Hematopoietic multipotent progenitor cell treated with erythropoietin and hydrocortisone succinate and interleukin-3 and kit ligand, for 4 days (in vitro differentiated cells): ENCODE measurements at regions not wholly inside any gene's neighbourhood (a gene's known extent, or its start where the extent isn't known, plus 50 kb on each side); places are given as distances from the start of the nearest gene placed in this dataset.
"Not testable (repeated sequence)": the region's sequence is repeated elsewhere in the genome, so short reads cannot be mapped to it uniquely, and the experiment has no call there.

Source experiments
- DNase-seq: peaks from one replicate; pipeline ENCODE4 v3.0.0-alpha.2; 2015

GRCh38 chr19:23597661-23598060 lies 89.4 kb downstream of the ZNF675 start:
- DNase-seq: no peak

DNA sequence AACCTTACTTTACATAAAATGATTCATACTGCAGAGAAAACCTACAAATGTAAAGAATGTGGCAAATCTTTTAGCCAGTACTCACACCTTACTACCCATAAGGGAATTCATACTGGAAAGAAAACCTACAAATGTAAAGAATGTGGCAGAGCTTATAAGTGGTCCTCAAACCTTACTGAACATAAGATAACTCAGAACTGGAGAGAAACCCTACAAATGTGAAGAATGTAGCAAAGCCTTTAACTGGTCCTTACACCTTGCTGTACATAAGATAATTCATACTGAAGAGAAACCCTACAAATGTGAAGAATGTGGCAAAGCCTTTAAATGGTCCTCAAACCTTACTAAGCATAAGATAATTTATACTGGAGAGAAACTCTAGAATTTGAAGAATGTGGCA lies 90.1 kb downstream of the ZNF675 start:
- no peak for DNase-seq

- DNase-seq: not testable (repeated sequence)
Observed at GRCh38 chr19:23594311-23594710, 92.7 kb downstream of the ZNF675 start.

DNA sequence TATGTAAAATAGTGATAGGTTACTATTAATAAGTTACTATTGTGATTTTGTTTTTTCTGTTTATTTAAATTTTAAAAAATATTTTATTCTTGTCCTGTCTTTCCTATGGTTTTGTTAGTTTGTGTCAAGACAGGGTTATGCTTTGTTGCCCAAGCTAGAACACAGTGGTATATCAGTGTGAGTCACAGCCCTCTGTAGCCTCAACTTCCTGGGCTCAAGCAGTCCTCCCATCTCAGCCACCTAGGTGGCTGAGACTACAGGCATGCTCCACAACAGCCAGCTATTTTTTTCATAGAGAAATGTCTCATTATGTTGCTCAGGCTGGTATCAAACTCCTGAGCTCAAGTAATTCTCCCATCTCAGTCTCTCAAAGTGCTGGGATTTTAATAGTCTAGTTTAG lies 99.5 kb downstream of the ZNF675 start:
- no peak for DNase-seq

GRCh38 chr19:23577501-23577900 lies 109.5 kb downstream of the ZNF675 start:
- DNase-seq: no peak

DNA sequence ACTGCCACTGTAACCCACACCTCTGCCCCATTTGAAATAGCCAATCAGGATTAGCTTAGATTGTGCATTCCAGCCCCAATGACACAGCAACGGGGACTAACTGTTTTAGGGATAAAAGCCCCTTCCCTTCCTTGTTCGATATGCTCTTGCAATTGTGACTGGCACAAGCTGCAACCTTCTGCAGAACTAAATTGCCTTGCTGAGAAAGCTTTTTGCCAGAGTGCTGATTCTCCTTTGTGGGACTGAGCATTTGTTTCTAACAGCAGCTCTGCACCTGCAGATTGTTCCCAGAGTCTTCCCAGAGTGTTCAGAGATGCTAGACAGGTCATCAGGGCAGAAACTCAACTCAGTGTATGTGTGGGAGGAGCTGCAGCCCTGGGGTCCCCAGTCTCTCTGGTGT lies 115.8 kb downstream of the ZNF675 start:
- DNase-seq: peak; percentile 3

- DNase-seq: not testable (repeated sequence)
Observed at GRCh38 chr19:23568116-23568515, 118.9 kb downstream of the ZNF675 start.

- no peak for DNase-seq
Observed at GRCh38 chr19:23565256-23565655, 121.8 kb downstream of the ZNF675 start.

DNA sequence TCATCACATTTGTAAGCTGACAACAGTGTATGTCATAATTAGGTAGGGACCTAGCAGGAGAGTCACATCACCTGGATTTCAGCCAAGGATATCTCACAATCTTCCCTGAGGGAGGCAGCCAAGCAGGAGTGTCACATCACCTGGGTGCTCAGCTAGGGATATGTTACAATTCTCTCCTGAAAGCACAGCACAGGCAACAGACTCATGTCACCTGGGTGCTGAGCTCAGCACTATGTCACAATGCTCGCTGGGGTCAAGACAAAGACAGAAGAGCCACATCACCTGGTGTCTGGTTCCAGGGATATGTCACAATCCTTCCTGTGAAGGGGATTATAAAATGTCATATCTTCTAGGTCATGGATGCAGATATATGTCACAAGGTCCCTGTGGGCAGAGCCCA lies 123.7 kb downstream of the ZNF675 start:
- no peak for DNase-seq

- DNase-seq: no peak
Observed at GRCh38 chr19:23561341-23561740, 125.7 kb downstream of the ZNF675 start.

GRCh38 chr19:23560051-23560450 lies 127.0 kb downstream of the ZNF675 start:
- DNase-seq: no peak

GRCh38 chr19:23558541-23558940 lies 128.5 kb downstream of the ZNF675 start:
- DNase-seq: no peak

- no peak for DNase-seq
Observed at GRCh38 chr19:23557381-23557780, 129.6 kb downstream of the ZNF675 start.

- DNase-seq: no peak
Observed at GRCh38 chr19:23554548-23554947, 132.5 kb downstream of the ZNF675 start.

GRCh38 chr19:23550102-23550501 lies 136.9 kb downstream of the ZNF675 start:
- DNase-seq: not testable (repeated sequence)

GRCh38 chr19:23547816-23548430 lies 139.1 kb downstream of the ZNF675 start:
- DNase-seq: no peak

DNA sequence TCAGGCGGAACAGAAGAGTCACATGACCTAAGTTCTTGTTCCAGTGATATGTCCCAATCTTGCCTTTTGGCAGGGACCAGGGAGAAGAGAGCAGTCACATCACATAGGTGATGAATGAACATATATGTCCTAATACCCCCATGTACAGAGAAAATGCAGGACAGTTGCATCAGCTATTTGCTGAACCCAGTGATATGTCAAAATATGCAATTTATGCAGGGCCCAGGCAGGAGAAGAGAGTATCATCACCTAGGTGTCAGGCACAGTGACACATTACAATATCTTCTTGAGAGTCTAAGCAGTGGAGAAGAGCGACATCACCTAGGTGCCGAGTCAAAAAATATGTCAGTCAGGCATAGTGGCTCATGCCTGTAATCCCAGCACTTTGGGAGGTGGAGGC lies 139.9 kb downstream of the ZNF675 start:
- no peak for DNase-seq

- no peak for DNase-seq
Observed at GRCh38 chr19:23543351-23543750, 143.7 kb downstream of the ZNF675 start.

- DNase-seq: no peak
Observed at GRCh38 chr19:23542562-23542961, 144.4 kb downstream of the ZNF675 start.

DNA sequence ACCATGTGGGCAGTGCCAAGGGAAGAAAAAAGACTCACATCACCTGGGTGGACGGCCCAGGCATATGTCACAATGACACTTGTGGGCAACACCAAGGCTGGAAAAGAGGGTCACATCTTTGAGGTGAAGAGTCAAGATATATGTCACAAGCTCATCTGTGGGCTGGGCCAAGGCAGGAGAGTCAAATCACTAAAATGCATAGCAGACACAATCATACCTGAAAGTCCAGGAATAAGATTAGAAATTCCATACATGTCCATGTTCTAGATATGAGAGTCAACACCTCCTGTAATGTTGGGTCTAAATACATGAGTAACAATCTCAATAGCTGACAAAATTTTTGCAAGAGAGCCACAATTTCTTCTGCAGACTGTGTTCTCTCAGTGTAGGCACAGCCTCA lies 145.0 kb downstream of the ZNF675 start:
- no peak for DNase-seq

- DNase-seq: not testable (repeated sequence)
Observed at GRCh38 chr19:23540180-23540579, 144.9 kb upstream of the ZNF91 start.

- no peak for DNase-seq
Observed at GRCh38 chr19:23539499-23539898, 144.2 kb upstream of the ZNF91 start.

GRCh38 chr19:23537136-23537535 lies 141.9 kb upstream of the ZNF91 start:
- not testable (repeated sequence) for DNase-seq

GRCh38 chr19:23536341-23536740 lies 141.1 kb upstream of the ZNF91 start:
- DNase-seq: not testable (repeated sequence)

DNA sequence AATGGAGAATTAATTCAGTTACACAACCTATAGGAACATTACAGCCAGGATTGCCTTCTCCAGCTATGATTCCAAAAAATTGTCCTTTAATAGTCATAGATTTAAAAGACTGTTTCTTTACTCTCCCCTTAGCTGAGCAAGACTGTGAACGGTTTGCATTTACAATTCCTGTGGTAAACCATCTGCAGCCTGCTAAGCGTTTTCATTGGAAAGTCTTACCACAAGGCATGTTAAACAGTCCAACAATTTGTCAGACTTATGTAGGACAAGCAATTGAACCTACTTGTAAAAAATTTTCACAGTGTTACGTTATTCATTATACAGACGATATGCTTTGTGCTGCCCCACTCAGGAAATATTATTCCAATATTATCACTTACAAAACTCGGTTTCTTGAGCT lies 140.6 kb upstream of the ZNF91 start:
- DNase-seq: not testable (repeated sequence)
